ENCODE measurements at regions not wholly inside any gene's neighbourhood (a gene's known extent, or its start where the extent isn't known, plus 50 kb on each side); places are given as distances from the start of the nearest gene placed in this dataset.
"Not testable (repeated sequence)": the region's sequence is repeated elsewhere in the genome, so short reads cannot be mapped to it uniquely, and the experiment has no call there.

DNA sequence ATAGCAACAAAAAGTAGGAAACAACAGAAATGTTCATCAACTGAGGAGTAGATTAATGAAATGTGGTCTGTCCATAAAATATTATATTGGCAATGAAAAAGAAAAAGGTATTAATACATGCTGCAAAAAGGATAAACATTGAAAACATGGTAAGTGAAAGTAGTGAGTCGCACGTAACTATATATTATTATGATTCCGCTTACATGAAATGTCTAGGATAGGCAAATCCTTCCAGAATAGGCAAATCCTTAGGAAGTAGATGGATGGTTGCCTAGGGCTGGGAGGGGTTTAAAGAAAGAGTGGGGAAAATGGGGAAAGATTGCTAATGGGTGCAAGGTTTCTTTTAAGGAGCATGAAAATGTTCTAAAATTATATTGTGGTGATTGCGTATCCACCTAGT is 198.1 kb upstream of the WSB1 start:
- FAIRE-seq; H3K27me3 ChIP-seq (ENCODE audit: control insufficient read depth in 3 of 3, insufficient read depth in 3 of 3, low read length in 3 of 3); H3K4me3 ChIP-seq (ENCODE audit: low read depth in 1 of 3, low read length in 3 of 3); H3K9me3 ChIP-seq (ENCODE audit: control insufficient read depth in 2 of 2, insufficient read depth in 1 of 2, low read depth in 1 of 2, low read length in 1 of 2); DNase-seq; H3K4me1 ChIP-seq (ENCODE audit: control insufficient read depth in 3 of 3, insufficient read depth in 2 of 3, low read depth in 1 of 3, low read length in 2 of 3); H3K27ac ChIP-seq (ENCODE audit: low read depth in 1 of 3, low read length in 2 of 3); H3K36me3 ChIP-seq (ENCODE audit: control insufficient read depth in 3 of 3, insufficient read depth in 2 of 3, low read depth in 1 of 3, low read length in 3 of 3): not testable (repeated sequence)
- 94% methylated on average over 4 of the region's 4 CpGs for WGBS, 3 donors

DNA sequence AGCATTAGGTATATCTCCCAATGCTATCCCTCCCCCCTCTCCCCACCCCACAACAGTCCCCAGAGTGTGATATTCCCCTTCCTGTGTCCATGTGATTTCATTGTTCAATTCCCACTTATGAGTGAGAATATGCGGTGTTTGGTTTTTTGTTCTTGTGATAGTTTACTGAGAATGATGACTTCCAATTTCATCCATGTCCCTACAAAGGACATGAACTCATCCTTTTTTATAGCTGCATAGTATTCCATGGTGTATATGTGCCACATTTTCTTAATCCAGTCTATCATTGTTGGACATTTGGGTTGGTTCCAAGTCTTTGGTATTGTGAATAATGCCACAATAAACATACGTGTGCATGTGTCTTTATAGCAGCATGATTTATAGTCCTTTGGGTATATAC is 194.6 kb upstream of the WSB1 start:
- DNase-seq; H3K27ac ChIP-seq (ENCODE audit: low read depth in 1 of 3, low read length in 2 of 3); H3K9me3 ChIP-seq (ENCODE audit: control insufficient read depth in 2 of 2, insufficient read depth in 1 of 2, low read depth in 1 of 2, low read length in 1 of 2); H3K4me3 ChIP-seq (ENCODE audit: low read depth in 1 of 3, low read length in 3 of 3); H3K27me3 ChIP-seq (ENCODE audit: control insufficient read depth in 3 of 3, insufficient read depth in 3 of 3, low read length in 3 of 3); FAIRE-seq; H3K4me1 ChIP-seq (ENCODE audit: control insufficient read depth in 3 of 3, insufficient read depth in 2 of 3, low read depth in 1 of 3, low read length in 2 of 3); H3K36me3 ChIP-seq (ENCODE audit: control insufficient read depth in 3 of 3, insufficient read depth in 2 of 3, low read depth in 1 of 3, low read length in 3 of 3): not testable (repeated sequence)
- 80 to 93% (median 90%) methylated on average over 2 of the region's 2 CpGs for WGBS, 3 donors

DNA sequence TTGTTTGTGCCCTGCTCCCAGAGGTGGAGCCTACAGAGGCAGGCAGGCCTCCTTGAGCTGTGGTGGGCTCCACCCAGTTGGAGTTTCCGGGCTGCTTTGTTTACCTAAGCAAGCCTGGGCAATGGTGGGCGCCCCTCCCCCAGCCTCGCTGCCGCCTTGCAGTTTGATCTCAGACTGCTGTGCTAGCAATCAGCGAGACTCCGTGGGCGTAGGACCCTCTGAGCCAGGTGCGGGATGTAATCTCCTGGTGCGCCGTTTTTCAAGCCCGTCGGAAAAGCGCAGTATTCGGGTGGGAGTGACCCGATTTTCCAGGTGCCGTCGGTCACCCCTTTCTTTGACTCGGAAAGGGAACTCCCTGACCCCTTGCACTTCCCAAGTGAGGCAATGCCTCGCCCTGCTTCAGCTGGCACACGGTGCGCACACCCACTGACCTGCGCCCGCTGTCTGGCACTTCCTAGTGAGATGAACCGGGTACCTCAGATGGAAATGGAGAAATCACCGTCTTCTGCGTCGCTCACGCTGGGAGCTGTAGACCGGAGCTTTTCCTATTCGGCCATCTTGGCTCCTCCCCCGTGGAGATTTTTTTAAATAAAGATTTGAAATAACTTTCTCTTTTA is 189.2 kb upstream of the WSB1 start:
- not testable (repeated sequence) for H3K4me1 ChIP-seq (ENCODE audit: control insufficient read depth in 3 of 3, insufficient read depth in 2 of 3, low read depth in 1 of 3, low read length in 2 of 3); H3K4me3 ChIP-seq (ENCODE audit: low read depth in 1 of 3, low read length in 3 of 3); FAIRE-seq; H3K9me3 ChIP-seq (ENCODE audit: control insufficient read depth in 2 of 2, insufficient read depth in 1 of 2, low read depth in 1 of 2, low read length in 1 of 2); H3K27ac ChIP-seq (ENCODE audit: low read depth in 1 of 3, low read length in 2 of 3); DNase-seq; H3K36me3 ChIP-seq (ENCODE audit: control insufficient read depth in 3 of 3, insufficient read depth in 2 of 3, low read depth in 1 of 3, low read length in 3 of 3); H3K27me3 ChIP-seq (ENCODE audit: control insufficient read depth in 3 of 3, insufficient read depth in 3 of 3, low read length in 3 of 3)
- 87 to 93% (median 90%) methylated on average over 25 to 31 of the region's 31 CpGs for WGBS, 3 donors

DNA sequence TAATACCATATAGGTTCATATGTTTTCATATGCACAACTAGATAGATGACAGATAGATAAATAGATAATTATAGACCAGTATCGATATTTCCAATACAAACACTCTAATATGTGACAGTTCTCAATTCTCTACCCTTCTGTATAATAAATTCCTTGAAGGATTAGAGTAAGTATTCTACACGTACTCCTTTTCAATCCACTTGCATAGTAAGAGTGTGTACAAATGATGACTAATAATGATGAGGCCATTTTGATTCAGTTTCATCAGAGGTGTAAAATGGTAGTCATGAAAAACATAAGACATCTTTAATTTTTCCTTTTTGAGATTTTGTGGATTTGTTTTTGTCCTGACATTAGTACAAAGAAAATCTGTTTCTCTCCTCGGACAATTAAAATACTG is 188.3 kb upstream of the WSB1 start:
- H3K27ac ChIP-seq (ENCODE audit: low read depth in 1 of 3, low read length in 2 of 3), result no peak overlapping the region
- H3K4me1 ChIP-seq (ENCODE audit: control insufficient read depth in 3 of 3, insufficient read depth in 2 of 3, low read depth in 1 of 3, low read length in 2 of 3), result no peaks in the 10 kb centered on the region
- WGBS, 3 donors, result 62 to 78% (median 78%) methylated on average over 3 of the region's 3 CpGs
- DNase-seq (no peak), FAIRE-seq (no peak)
- H3K36me3 ChIP-seq (ENCODE audit: control insufficient read depth in 3 of 3, insufficient read depth in 2 of 3, low read depth in 1 of 3, low read length in 3 of 3), result no peaks in the 10 kb centered on the region
- H3K27me3 ChIP-seq (ENCODE audit: control insufficient read depth in 3 of 3, insufficient read depth in 3 of 3, low read length in 3 of 3), result no peaks in the 10 kb centered on the region
- no peak overlapping the region for H3K4me3 ChIP-seq (ENCODE audit: low read depth in 1 of 3, low read length in 3 of 3)
- peaks cover 0 to 4% of the 10 kb centered on the region in 2 donors for H3K9me3 ChIP-seq (ENCODE audit: control insufficient read depth in 2 of 2, insufficient read depth in 1 of 2, low read depth in 1 of 2, low read length in 1 of 2)

DNA sequence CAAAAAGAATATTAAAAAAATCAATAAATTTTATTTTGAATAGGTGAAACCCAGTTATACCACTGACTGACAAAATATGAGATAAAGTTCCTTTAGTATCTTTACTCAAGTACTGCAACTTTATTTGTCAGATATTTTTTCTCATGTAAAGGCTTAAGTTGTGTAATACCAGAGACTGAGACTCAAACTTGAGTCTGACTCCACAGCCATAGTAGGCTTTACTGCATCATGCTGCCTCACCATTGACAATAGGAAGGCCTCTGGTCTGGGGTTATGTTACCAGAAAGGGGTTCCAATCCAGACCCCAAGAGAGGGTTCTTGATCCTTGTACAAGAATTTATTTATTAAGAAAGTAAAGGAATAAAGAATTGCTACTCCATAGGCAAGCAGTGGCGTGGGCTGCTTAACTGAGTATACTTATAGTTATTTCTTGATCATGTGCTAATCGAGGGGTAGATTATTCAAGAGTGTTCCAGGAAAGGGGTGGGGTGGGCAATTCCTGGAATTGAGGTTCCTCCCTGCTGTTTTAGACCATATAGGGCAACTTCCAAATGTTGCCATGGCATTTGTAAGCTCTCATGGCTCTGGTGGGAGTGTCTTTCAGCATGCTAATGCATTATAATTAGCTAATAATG is 187.4 kb upstream of the WSB1 start:
- no peaks in the 10 kb centered on the region for H3K36me3 ChIP-seq (ENCODE audit: control insufficient read depth in 3 of 3, insufficient read depth in 2 of 3, low read depth in 1 of 3, low read length in 3 of 3)
- 52 to 64% (median 54%) methylated on average over 2 of the region's 2 CpGs for WGBS, 3 donors
- DNase-seq, result no peak
- H3K27me3 ChIP-seq (ENCODE audit: control insufficient read depth in 3 of 3, insufficient read depth in 3 of 3, low read length in 3 of 3), result no peaks in the 10 kb centered on the region
- H3K4me3 ChIP-seq (ENCODE audit: low read depth in 1 of 3, low read length in 3 of 3), result no peak overlapping the region
- no peak for FAIRE-seq
- H3K27ac ChIP-seq (ENCODE audit: low read depth in 1 of 3, low read length in 2 of 3), result no peak overlapping the region
- peaks cover 0 to 4% of the 10 kb centered on the region in 2 donors for H3K9me3 ChIP-seq (ENCODE audit: control insufficient read depth in 2 of 2, insufficient read depth in 1 of 2, low read depth in 1 of 2, low read length in 1 of 2)
- no peaks in the 10 kb centered on the region for H3K4me1 ChIP-seq (ENCODE audit: control insufficient read depth in 3 of 3, insufficient read depth in 2 of 3, low read depth in 1 of 3, low read length in 2 of 3)

DNA sequence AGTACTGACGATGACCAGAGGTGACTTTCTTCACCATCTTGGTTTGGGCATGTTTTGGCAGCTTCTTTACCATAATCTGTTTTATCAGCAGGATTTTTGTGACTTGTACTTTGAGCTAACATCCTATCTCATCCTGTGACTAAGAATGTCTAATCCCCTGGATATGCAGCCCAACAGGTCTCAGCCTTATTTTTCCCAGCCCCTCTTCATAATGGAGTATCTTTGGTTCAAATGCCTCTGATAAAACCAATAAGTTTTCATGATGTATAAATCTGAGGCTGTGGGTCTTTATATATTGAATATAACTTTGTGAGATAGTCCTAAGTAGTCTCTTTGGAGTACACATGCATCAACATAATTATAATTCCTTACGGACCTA is 186.9 kb upstream of the WSB1 start:
- FAIRE-seq (no peak), DNase-seq (no peak)
- Histone ChIP-seq H3K4me3 (ENCODE audit: low read depth in 1 of 3, low read length in 3 of 3) (no peak overlapping the region), H3K4me1 (ENCODE audit: control insufficient read depth in 3 of 3, insufficient read depth in 2 of 3, low read depth in 1 of 3, low read length in 2 of 3) (no peaks in the 10 kb centered on the region), H3K36me3 (ENCODE audit: control insufficient read depth in 3 of 3, insufficient read depth in 2 of 3, low read depth in 1 of 3, low read length in 3 of 3) (no peaks in the 10 kb centered on the region), H3K27me3 (ENCODE audit: control insufficient read depth in 3 of 3, insufficient read depth in 3 of 3, low read length in 3 of 3) (no peaks in the 10 kb centered on the region), H3K27ac (ENCODE audit: low read depth in 1 of 3, low read length in 2 of 3) (no peak overlapping the region), H3K9me3 (ENCODE audit: control insufficient read depth in 2 of 2, insufficient read depth in 1 of 2, low read depth in 1 of 2, low read length in 1 of 2) (peaks cover 0 to 4% of the 10 kb centered on the region in 2 donors)
- WGBS, 3 donors, result 52 to 73% (median 72%) methylated on average over 2 of the region's 2 CpGs

DNA sequence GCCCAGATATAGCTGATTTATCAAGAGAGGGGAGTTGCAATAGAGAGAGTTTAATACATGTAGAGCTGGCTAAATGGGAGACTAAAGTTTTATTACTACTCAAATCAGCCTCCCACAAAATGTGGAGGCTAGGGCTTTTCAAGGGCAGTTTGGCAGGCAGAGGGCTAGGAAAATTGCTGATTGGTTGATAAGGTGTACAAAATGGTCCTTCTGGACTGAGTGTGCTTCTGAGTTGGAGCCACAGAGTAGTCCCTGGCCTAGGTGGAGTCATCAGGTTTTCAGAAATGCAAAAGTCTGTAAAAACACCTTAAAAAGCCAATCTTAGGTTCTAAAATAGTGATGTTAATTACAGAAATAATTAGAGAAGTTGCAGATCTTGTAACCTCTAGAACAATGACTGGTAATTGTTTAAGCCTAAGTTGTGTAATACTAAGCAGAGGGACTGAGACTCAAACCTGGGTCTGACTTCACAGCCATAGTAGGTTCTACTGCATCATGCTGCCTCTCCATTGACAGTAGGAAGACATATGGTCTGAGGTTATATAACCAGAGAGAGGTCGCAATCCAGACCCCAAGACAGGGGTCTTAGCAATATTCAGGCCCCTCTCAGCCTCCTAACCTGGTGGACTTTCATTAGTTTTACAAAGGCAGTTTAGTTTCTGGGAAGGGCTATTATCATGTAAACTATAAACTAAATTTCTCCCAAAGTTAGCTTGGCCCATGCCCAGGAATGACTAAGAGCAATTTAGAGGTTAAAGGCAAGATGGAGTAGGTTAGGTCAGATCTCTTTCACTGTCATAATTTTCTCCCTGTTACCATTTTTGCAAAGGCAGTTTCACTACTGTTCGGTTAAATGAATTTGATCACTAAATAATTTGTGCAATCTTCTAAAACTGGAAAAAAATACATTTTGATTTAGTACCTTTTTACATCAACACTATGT is 186.3 kb upstream of the WSB1 start:
- H3K4me3 ChIP-seq (ENCODE audit: low read depth in 1 of 3, low read length in 3 of 3); H3K9me3 ChIP-seq (ENCODE audit: control insufficient read depth in 2 of 2, insufficient read depth in 1 of 2, low read depth in 1 of 2, low read length in 1 of 2); H3K4me1 ChIP-seq (ENCODE audit: control insufficient read depth in 3 of 3, insufficient read depth in 2 of 3, low read depth in 1 of 3, low read length in 2 of 3); DNase-seq; FAIRE-seq; H3K27me3 ChIP-seq (ENCODE audit: control insufficient read depth in 3 of 3, insufficient read depth in 3 of 3, low read length in 3 of 3); H3K27ac ChIP-seq (ENCODE audit: low read depth in 1 of 3, low read length in 2 of 3); H3K36me3 ChIP-seq (ENCODE audit: control insufficient read depth in 3 of 3, insufficient read depth in 2 of 3, low read depth in 1 of 3, low read length in 3 of 3): not testable (repeated sequence)
- WGBS, 3 donors, result 62 to 84% (median 64%) methylated on average over 2 of the region's 2 CpGs

DNA sequence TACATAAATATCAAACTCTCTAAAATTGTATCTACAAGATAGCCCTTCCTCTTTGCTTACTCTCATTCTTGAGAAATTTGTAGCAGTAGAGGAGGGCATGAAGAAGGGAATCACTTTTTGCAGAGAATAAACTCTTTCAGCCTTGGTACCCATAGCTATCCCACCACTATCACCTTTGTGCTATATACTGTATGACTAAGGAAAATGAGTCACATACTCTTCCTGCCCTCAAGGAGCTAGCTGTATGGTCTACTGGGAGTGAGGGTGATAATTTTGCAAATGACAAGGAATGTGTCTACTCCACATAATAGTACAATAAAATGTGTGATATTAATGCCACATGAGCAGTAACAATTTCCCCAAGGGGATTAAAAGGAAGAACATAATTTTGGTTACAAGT is 184.6 kb upstream of the WSB1 start:
- no peak for FAIRE-seq
- Histone ChIP-seq H3K36me3 (ENCODE audit: control insufficient read depth in 3 of 3, insufficient read depth in 2 of 3, low read depth in 1 of 3, low read length in 3 of 3) (no peaks in the 10 kb centered on the region), H3K4me3 (ENCODE audit: low read depth in 1 of 3, low read length in 3 of 3) (no peak overlapping the region), H3K9me3 (ENCODE audit: control insufficient read depth in 2 of 2, insufficient read depth in 1 of 2, low read depth in 1 of 2, low read length in 1 of 2) (peaks cover 0 to 4% of the 10 kb centered on the region in 2 donors), H3K4me1 (ENCODE audit: control insufficient read depth in 3 of 3, insufficient read depth in 2 of 3, low read depth in 1 of 3, low read length in 2 of 3) (no peaks in the 10 kb centered on the region), H3K27ac (ENCODE audit: low read depth in 1 of 3, low read length in 2 of 3) (no peak overlapping the region), H3K27me3 (ENCODE audit: control insufficient read depth in 3 of 3, insufficient read depth in 3 of 3, low read length in 3 of 3) (no peaks in the 10 kb centered on the region)
- DNase-seq, result no peak
